Rectal smooth muscle tissue (tissue), 1 donor: ENCODE measurements at regions not wholly inside any gene's neighbourhood (a gene's known extent, or its start where the extent isn't known, plus 50 kb on each side); places are given as distances from the start of the nearest gene placed in this dataset.

Experiments used
- H3K27ac ChIP-seq: one replicate; pipeline ENCODE4 v1.7.0; 2013; ENCODE audit warnings: low read depth, low read length, inconsistent platforms
- H3K27me3 ChIP-seq: one replicate; pipeline ENCODE4 v1.7.0; 2013; ENCODE audit warnings: low read length; ENCODE audit not compliant: control insufficient read depth, insufficient read depth
- H3K36me3 ChIP-seq: one replicate; pipeline ENCODE4 v1.7.0; 2013; ENCODE audit warnings: low read length; ENCODE audit not compliant: control insufficient read depth, insufficient read depth
- H3K4me1 ChIP-seq: one replicate; pipeline ENCODE4 v1.7.0; 2013; ENCODE audit warnings: low read length; ENCODE audit not compliant: control insufficient read depth, insufficient read depth
- H3K4me3 ChIP-seq: one replicate; pipeline ENCODE4 v1.7.0; 2013; ENCODE audit warnings: low read length
- H3K9ac ChIP-seq: one replicate; pipeline ENCODE4 v1.7.0; 2013; ENCODE audit warnings: low read length

DNA sequence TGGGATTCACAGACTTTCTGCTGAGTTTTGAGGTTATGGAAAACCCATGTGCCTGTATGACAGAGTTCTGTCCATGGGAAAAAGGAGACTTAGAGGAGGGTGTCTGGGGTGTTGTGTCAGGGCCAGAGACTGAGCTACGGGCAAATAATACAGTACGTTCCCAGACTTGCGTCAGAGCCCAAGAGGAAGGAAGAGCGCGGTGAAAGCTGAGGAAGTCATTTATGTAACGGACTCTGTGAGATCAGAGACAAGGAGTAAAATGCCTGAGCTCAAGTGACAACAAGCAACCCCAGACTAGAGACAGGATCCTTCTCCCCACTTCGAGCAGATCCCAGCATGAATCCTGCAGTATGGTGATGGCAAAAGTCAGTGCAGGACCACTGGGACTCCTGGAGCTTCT, 368.6 kb upstream of the MCTP2 start:
- H3K27me3 ChIP-seq = no peaks in the 10 kb centered on the region
- H3K9ac ChIP-seq = no peak overlapping the region
- no peaks in the 10 kb centered on the region for H3K36me3 ChIP-seq
- no peak overlapping the region for H3K4me3 ChIP-seq
- H3K27ac ChIP-seq = no peak overlapping the region
- H3K4me1 ChIP-seq = no peaks in the 10 kb centered on the region

DNA sequence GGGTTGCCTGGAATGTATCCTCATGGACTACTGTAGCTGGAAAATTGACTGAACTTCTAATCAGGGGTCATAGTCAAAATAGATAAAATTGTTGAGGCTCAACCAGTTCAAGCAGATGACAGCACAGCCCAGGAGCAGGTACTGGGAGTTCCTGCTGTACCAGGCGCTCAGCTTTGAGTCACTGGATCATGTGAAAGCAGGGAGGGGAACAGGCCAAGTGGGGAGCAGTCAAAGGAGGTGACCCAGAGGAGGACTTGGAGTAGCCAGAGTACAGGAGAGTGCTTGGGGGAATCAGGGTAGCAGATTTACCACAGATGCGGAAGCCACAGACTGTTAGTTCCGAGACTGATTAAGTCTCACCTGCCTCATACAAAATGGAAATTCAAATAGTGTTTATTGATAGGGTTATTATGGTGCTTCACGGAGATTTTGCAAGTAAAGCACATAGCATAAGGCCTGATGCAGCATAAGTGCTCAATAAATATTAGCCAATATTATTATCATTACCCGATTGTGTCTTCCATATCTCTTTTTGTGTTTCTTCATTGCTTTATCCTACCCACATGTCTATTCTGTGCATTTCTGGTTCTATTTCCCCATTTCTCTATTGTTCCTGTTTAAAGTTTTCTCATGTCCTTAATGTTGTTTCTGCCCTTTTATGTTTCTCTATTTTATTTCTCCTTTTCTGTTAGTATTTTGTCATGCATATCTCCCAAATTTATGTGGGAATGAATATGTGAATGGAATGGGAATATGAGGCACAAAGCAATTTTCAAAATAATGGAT, 369.2 kb upstream of the MCTP2 start:
- Histone ChIP-seq H3K27ac (no peak overlapping the region), H3K4me3 (no peak overlapping the region), H3K9ac (no peak overlapping the region), H3K4me1 (no peaks in the 10 kb centered on the region), H3K27me3 (no peaks in the 10 kb centered on the region), H3K36me3 (no peaks in the 10 kb centered on the region)

DNA sequence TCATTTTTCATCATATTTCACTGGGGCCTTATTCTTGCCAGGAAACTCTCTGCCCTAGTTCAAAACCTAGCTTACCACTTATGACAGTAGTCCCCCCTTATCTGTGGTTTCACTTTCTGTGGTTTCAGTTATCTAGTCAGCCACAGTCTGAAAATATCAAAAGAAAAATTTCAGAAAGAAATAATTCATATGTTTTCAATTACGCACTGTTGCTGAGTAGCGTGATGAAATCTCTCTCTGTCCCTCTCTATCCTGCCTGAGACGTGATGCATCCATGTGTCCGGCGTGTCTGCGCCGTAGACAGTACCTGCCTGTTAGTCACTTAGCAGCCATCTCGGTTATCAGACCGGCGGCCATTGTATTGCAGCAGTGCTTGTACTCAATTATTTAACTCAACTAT, 369.9 kb upstream of the MCTP2 start:
- Histone ChIP-seq H3K4me1 (no peaks in the 10 kb centered on the region), H3K27ac (no peak overlapping the region), H3K4me3 (no peak overlapping the region), H3K36me3 (no peaks in the 10 kb centered on the region), H3K9ac (no peak overlapping the region), H3K27me3 (no peaks in the 10 kb centered on the region)

DNA sequence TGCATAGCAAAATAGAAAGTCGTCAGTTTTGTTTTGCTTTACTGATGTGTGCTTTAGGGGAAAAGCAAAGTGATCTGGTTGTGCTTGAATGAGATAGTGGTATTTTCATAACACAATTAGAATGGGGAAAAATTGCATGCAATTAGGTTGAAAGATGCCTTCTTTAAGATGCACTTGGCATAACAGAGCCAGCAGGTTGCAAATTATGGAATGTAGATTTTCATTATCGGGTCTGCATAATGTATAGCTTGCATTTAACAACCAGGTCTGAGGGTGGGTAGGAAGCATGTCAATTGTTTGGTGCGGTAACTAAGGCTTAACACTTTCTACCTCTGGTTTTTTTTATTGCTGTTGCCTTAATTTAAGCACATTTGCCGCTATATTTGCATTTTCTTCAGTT, 370.7 kb upstream of the MCTP2 start:
- H3K27ac ChIP-seq = no peak overlapping the region
- no peaks in the 10 kb centered on the region for H3K4me1 ChIP-seq
- no peaks in the 10 kb centered on the region for H3K36me3 ChIP-seq
- no peak overlapping the region for H3K4me3 ChIP-seq
- H3K27me3 ChIP-seq = no peaks in the 10 kb centered on the region
- no peak overlapping the region for H3K9ac ChIP-seq

DNA sequence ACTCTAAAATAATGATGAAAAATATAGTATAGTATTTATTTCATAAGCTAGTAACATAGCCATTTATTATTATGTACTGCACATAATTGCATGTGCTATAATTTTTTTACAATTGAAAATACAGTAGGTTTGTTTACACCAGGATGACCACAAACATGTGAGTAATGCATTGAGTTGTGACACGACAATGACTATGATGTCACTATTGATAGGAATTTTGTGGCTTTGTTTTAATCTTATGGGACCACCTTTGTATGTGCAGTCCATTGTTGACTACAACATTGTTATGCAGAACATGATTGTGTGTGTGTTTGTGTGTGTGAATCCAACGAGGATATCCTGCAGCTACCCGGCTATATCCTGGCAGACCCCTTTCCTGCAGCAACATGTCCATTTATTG, 372.2 kb upstream of the MCTP2 start:
- no peaks in the 10 kb centered on the region for H3K4me1 ChIP-seq
- H3K27ac ChIP-seq = no peak overlapping the region
- no peaks in the 10 kb centered on the region for H3K36me3 ChIP-seq
- H3K27me3 ChIP-seq = no peaks in the 10 kb centered on the region
- H3K9ac ChIP-seq = no peak overlapping the region
- no peak overlapping the region for H3K4me3 ChIP-seq

DNA sequence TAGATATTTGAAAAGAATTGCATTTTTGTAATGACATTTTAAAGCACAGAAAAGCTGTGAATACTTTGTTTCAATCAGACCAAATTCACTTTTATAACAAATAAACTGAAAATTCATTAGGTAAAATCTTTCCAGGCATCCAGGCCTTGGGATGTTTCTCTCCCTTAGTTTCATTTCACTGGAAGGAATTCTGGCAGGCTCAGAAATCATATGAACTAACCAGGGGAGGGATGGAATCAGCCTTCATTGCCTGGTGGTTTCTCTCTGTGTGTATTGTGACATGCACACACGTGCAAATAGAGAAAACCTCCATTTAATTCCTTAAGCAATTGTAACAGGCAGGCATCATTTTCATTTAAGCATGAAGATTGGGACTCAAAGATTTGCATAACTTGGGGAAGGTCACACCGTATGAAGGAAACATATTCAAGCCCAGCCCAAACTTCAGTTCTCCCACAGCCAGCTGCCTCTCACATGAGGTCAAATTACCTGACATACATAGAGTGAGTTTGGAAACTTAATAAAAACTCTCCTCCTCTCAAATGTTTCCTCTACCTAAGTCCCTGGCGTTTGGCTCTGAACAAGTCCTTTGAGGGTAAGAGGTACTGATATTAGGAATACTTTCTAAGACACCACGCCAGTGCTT, 376.1 kb upstream of the MCTP2 start:
- Histone ChIP-seq H3K36me3 (no peaks in the 10 kb centered on the region), H3K4me1 (no peaks in the 10 kb centered on the region), H3K27me3 (no peaks in the 10 kb centered on the region)

DNA sequence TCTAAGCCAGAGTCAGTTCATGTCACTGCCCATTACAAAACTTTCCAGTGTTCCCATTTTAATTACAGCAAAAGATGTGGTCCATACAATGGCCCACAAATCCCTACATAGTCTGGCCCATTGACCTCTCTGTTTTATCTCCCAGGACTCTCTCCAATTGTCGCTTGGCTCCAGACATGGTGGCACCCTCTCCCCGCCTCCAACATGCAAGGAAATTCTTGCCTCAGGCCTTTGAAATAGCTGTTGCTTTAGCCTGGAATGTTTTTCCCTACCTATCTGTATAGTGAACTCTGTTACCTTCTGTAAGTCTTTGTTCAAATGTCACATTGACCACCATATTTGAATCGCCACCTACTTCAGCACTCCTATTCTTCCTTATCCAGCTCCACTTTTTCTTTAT, 377.3 kb upstream of the MCTP2 start:
- H3K4me1 ChIP-seq = no peaks in the 10 kb centered on the region
- H3K4me3 ChIP-seq = no peak overlapping the region
- H3K27me3 ChIP-seq = no peaks in the 10 kb centered on the region
- H3K36me3 ChIP-seq = no peaks in the 10 kb centered on the region
- H3K9ac ChIP-seq = no peak overlapping the region
- H3K27ac ChIP-seq = no peak overlapping the region

More for the DNA sequence above, 376.1 kb upstream of the MCTP2 start:
- Histone ChIP-seq H3K9ac (no peak overlapping the region), H3K4me3 (no peak overlapping the region), H3K27ac (no peak overlapping the region)

DNA sequence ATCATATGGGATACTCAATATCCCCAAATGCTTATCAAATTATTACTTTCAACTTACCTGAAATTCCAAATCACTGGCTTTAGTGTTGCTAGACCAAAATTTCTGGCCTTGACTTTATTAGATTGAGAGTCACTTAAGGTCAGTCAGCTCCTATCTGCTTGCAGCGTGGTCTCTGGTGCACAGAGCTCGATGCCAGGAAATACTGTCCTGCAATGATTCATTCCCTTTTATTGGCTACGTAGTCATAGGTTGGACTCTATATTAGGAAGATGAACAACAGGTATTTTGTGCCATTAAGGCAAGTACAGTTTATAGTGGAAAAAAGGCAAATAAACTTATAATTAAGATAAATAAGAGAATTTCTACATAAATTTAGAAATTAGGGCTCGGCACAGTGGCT, 378.6 kb upstream of the MCTP2 start:
- no peak overlapping the region for H3K27ac ChIP-seq
- H3K27me3 ChIP-seq = no peaks in the 10 kb centered on the region
- H3K36me3 ChIP-seq = no peaks in the 10 kb centered on the region
- no peak overlapping the region for H3K9ac ChIP-seq
- H3K4me1 ChIP-seq = no peaks in the 10 kb centered on the region
- no peak overlapping the region for H3K4me3 ChIP-seq

DNA sequence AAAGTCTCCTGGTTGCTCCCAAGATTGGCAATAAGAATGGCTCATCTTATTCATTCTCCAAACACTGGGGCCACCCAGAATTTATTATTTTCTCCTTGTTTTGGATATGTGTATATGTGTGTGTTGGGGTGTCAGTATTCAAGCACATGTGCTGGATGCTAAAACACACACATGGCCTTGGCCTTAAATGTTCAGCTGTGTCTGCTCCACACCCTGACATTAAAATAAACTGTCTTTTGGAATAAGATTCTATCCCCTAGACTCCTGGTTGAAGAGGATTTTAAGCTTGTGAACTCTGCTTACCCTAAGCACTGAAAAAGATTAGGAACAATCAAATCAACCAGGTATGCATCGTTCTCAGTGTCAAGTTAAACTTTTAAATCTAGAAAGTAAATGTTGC, 382.9 kb upstream of the MCTP2 start:
- Histone ChIP-seq H3K27ac (no peak overlapping the region), H3K4me1 (no peaks in the 10 kb centered on the region)

DNA sequence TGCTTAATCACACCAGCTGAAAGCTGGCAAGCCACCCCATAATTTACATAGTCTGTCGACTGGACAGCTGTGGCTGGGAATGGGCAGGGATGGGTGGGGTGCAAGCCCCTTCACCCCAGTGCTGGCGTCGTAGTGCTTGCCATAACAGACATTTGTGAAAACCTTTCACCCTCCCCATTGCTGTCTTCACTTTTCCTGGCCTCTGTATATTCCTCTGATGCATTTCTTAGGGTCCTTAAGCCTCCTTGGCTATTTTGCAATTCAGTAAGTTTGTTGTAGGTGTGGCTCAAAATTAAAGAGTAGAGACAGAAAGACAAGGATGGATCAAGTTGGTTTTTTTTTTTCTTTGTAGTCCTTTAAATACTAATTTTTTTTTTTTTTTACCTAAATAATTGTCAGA, 383.3 kb upstream of the MCTP2 start:
- Histone ChIP-seq H3K27ac (no peak overlapping the region), H3K27me3 (no peaks in the 10 kb centered on the region), H3K36me3 (no peaks in the 10 kb centered on the region), H3K9ac (no peak overlapping the region), H3K4me1 (no peaks in the 10 kb centered on the region), H3K4me3 (no peak overlapping the region)

More for the DNA sequence above, 382.9 kb upstream of the MCTP2 start:
- Histone ChIP-seq H3K36me3 (no peaks in the 10 kb centered on the region), H3K27me3 (no peaks in the 10 kb centered on the region), H3K9ac (no peak overlapping the region), H3K4me3 (no peak overlapping the region)

DNA sequence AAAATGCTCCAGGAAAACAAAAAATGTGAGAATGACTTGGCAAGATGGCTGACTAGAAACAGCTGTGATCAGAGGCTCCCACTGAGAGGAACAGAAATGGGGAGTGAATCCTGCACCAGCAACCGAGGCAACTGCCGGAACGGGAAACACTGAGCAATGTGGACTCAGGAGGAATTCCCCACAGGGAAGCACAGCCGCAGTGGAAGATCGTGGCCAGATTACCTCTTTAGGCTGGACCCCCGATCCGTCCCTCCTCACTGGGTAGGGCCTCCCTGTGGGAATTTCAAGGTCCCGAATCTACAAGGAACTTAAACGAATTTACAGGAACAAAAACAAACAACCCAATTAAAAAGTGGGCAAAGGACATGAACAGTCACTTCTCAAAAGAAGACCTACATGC, 385.2 kb upstream of the MCTP2 start:
- Histone ChIP-seq H3K36me3 (no peaks in the 10 kb centered on the region), H3K27ac (no peak overlapping the region), H3K4me3 (no peak overlapping the region), H3K9ac (no peak overlapping the region), H3K4me1 (no peaks in the 10 kb centered on the region), H3K27me3 (no peaks in the 10 kb centered on the region)

DNA sequence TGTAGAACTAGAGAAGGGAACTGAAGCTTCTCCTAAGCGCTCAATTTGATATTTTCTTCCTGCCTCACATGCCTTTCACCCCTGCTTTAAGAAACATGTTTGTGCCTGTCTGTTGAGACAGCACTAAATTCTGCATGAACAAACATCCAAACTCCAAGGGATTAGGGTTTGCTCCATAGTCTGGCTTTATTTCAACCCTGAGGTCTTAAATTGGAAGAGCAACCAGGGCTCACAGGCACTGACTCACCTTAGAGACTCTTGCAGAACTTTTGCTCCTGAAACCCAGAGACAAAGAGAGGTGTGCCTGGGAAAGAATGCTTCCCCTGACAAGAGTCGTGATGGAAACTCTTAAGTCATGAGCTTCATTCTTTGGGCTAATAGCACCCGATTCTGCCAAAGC, 393.9 kb upstream of the MCTP2 start:
- no peak overlapping the region for H3K27ac ChIP-seq
- H3K4me3 ChIP-seq = no peak overlapping the region
- H3K9ac ChIP-seq = no peak overlapping the region
- H3K36me3 ChIP-seq = no peaks in the 10 kb centered on the region
- no peaks in the 10 kb centered on the region for H3K4me1 ChIP-seq
- no peaks in the 10 kb centered on the region for H3K27me3 ChIP-seq

DNA sequence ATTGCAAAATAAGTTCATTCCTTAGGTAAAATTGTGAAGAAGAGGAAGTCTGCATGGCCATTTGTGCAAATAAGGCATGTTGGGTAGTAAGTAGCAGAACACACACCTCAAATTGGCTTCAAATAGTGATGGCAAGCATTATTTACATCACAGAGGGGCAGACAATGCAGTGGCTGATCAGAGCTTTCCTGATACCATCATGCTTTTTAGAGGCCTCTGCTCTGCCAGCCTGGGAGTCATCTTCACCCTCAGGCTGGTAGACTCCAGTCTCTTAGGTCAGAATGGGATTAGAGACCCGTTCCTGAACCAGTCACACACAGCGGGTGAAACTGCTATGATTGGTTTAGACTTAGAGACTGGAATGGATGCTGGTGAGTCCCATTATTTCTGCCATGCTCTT, 396.0 kb upstream of the MCTP2 start:
- no peaks in the 10 kb centered on the region for H3K36me3 ChIP-seq
- no peak overlapping the region for H3K4me3 ChIP-seq
- H3K27ac ChIP-seq = no peak overlapping the region
- H3K27me3 ChIP-seq = no peaks in the 10 kb centered on the region
- H3K4me1 ChIP-seq = peaks cover 2% of the 10 kb centered on the region
- H3K9ac ChIP-seq = no peak overlapping the region
